ENCODE measurements at regions not wholly inside any gene's neighbourhood (a gene's known extent, or its start where the extent isn't known, plus 50 kb on each side); places are given as distances from the start of the nearest gene placed in this dataset.

GRCh38 chr6:53974941-53975340 is 136.3 kb upstream of the MLIP start:
- intact Hi-C loops (cut with DNase I, micrococcal nuclease), result loop anchor here in 1 of 2 donors (10.0 kb wide), 1 partner anchor 1270 kb away; no protein-coding TSS in a partner anchor
- DNase-seq (no peak), ATAC-seq (no peak)

- no peak for ATAC-seq
- no peak for DNase-seq
- intact Hi-C loops (cut with DNase I, micrococcal nuclease), result loop anchor here in 1 of 2 donors (10.0 kb wide), 1 partner anchor 1269 kb away; no protein-coding TSS in a partner anchor
Measured at GRCh38 chr6:53975941-53976615, 135.2 kb upstream of the MLIP start.

- intact Hi-C loops (cut with DNase I, micrococcal nuclease), result loop anchor here in 1 of 2 donors (10.0 kb wide), 1 partner anchor 1267 kb away; no protein-coding TSS in a partner anchor
- no peak for DNase-seq
- ATAC-seq, result no peak
Measured at GRCh38 chr6:53977551-53977950, 133.7 kb upstream of the MLIP start.

- intact Hi-C loops (cut with DNase I, micrococcal nuclease), result loop anchor here in 1 of 2 donors (5.0 to 10.0 kb wide), 2 partner anchors 1088 to 1265 kb away; no protein-coding TSS in a partner anchor
- DNase-seq (no peak), ATAC-seq (no peak)
Measured at GRCh38 chr6:53979468-53980067, 131.7 kb upstream of the MLIP start.

GRCh38 chr6:53982366-53983050 is 128.7 kb upstream of the MLIP start:
- ATAC-seq (no peak), DNase-seq (no peak)
- intact Hi-C loops (cut with DNase I, micrococcal nuclease), result loop anchor here in 1 of 2 donors (5.0 kb wide), 1 partner anchor 1085 kb away; no protein-coding TSS in a partner anchor

- no peak for ATAC-seq
- intact Hi-C loops (cut with DNase I, micrococcal nuclease), result loop anchor here in 1 of 2 donors (5.0 kb wide), 1 partner anchor 1084 kb away; no protein-coding TSS in a partner anchor
- DNase-seq, result no peak
Measured at GRCh38 chr6:53983301-53983700, 127.9 kb upstream of the MLIP start.

- ATAC-seq (no peak), DNase-seq (no peak)
- intact Hi-C loops (cut with DNase I, micrococcal nuclease), result loop anchor here in 1 of 2 donors (5.0 kb wide), 1 partner anchor 1083 kb away; no protein-coding TSS in a partner anchor
Measured at GRCh38 chr6:53984163-53984562, 127.1 kb upstream of the MLIP start.

GRCh38 chr6:53984581-53984980 is 126.7 kb upstream of the MLIP start:
- no peak for DNase-seq
- intact Hi-C loops (cut with DNase I, micrococcal nuclease), result loop anchor here in 1 of 2 donors (5.0 kb wide), 1 partner anchor 1083 kb away; no protein-coding TSS in a partner anchor
- ATAC-seq, result no peak

GRCh38 chr6:53985366-53985765 is 125.9 kb upstream of the MLIP start:
- intact Hi-C loops (cut with DNase I, micrococcal nuclease), result no loop called here
- no peak for DNase-seq
- ATAC-seq, result no peak

GRCh38 chr6:53986165-53986720 is 125.0 kb upstream of the MLIP start:
- DNase-seq (peak; percentile 33 to 63), ATAC-seq (peak; percentile 78)
- intact Hi-C loops (cut with DNase I, micrococcal nuclease), result no loop called here

- ATAC-seq (peak; percentile 14), DNase-seq (no peak)
- intact Hi-C loops (cut with DNase I, micrococcal nuclease), result no loop called here
Measured at GRCh38 chr6:53986721-53987521, 124.3 kb upstream of the MLIP start.

GRCh38 chr6:53987522-53987888 is 123.7 kb upstream of the MLIP start:
- intact Hi-C loops (cut with DNase I, micrococcal nuclease), result no loop called here
- ATAC-seq (no peak), DNase-seq (no peak)

- intact Hi-C loops (cut with DNase I, micrococcal nuclease), result no loop called here
- DNase-seq (no peak), ATAC-seq (no peak)
Measured at GRCh38 chr6:53989504-53989903, 121.7 kb upstream of the MLIP start.

GRCh38 chr6:53992522-53992921 is 118.7 kb upstream of the MLIP start:
- ATAC-seq (no peak), DNase-seq (no peak)
- intact Hi-C loops (cut with DNase I, micrococcal nuclease), result no loop called here

- DNase-seq (no peak), ATAC-seq (no peak)
- intact Hi-C loops (cut with DNase I, micrococcal nuclease), result no loop called here
Measured at GRCh38 chr6:53994201-53994600, 117.0 kb upstream of the MLIP start.

- intact Hi-C loops (cut with DNase I, micrococcal nuclease), result no loop called here
- ATAC-seq, result no peak
- DNase-seq, result no peak
Measured at GRCh38 chr6:53995935-53996334, 115.3 kb upstream of the MLIP start.

- peak; percentile 74 for ATAC-seq
- no peak for DNase-seq
- intact Hi-C loops (cut with DNase I, micrococcal nuclease), result no loop called here
Measured at GRCh38 chr6:53998303-53998702, 112.9 kb upstream of the MLIP start.

GRCh38 chr6:53999088-53999755 is 112.0 kb upstream of the MLIP start:
- ATAC-seq (no peak), DNase-seq (no peak)
- intact Hi-C loops (cut with DNase I, micrococcal nuclease), result no loop called here

Data from left colon (tissue), 2 donors.